Adrenal gland (tissue), 9 donors: ENCODE measurements at regions not wholly inside any gene's neighbourhood (a gene's known extent, or its start where the extent isn't known, plus 50 kb on each side); places are given as distances from the start of the nearest gene placed in this dataset.

Source experiments
- DNase-seq, 7 donors: peaks; one replicate each; pipeline ENCODE4 v3.0.0-alpha.2; 2019 to 2020
- H3K27ac ChIP-seq, 5 donors: fragments of 200-600 bp; sonication (generic) in 4 of 5; 1 replicate in 3 of 5; 2 replicates in 2 of 5; pipeline versions ENCODE4 v1.5.1 to v1.8.0; 2016 to 2020; ENCODE audit warnings: mild to moderate bottlenecking in 1 of 5
- H3K27me3 ChIP-seq: fragments of 200-600 bp; 2 replicates; pipeline ENCODE4 v1.8.0; 2021
- H3K36me3 ChIP-seq, 2 donors: fragments of 200-600 bp; replicated peaks in 1 of 2; 1 replicate in 1 of 2; 2 replicates in 1 of 2; pipeline versions ENCODE4 v1.5.1 to v1.8.0; 2018 to 2022
- H3K4me1 ChIP-seq, 2 donors: fragments of 200-600 bp; replicated peaks in 1 of 2; 1 replicate in 1 of 2; 2 replicates in 1 of 2; pipeline versions ENCODE4 v1.5.1 to v1.8.0; 2018 to 2021
- H3K4me3 ChIP-seq, 4 donors: fragments of 200-600 bp; sonication (generic) in 3 of 4; one replicate each; pipeline ENCODE4 v1.5.1; 2016 to 2018
- H3K9me3 ChIP-seq, 3 donors: fragments of 200-600 bp; sonication (generic) in 1 of 3; replicated peaks in 1 of 3; 1 replicate in 2 of 3; 2 replicates in 1 of 3; pipeline versions ENCODE4 v1.5.1 to v1.8.0; 2016 to 2021
- CTCF ChIP-seq, 6 experiments: fragments of 450-650 bp in 4 of 6; fragments of 200-600 bp in 2 of 6; sonication (generic) in 1 of 6; IDR thresholded peaks; 1 replicate in 5 of 6; 2 replicates in 1 of 6; pipeline versions ENCODE4 v1.5.1 to v1.8.0; 2016 to 2021; ENCODE audit warnings: antibody characterized with exemption in 6 of 6, mild to moderate bottlenecking in 2 of 6, moderate library complexity in 1 of 6
- POLR2A ChIP-seq, 2 donors: fragments of 450-650 bp; IDR thresholded peaks; one replicate each; pipeline ENCODE4 v1.6.1; 2017; ENCODE audit warnings: antibody characterized with exemption in 2 of 2, mild to moderate bottlenecking in 2 of 2, moderate library complexity in 1 of 2
- WGBS, 4 donors: extraction: QIAGEN DNeasy Blood & Tissue Kit in 2 of 4; methylation state at CpG; one replicate each; pipeline versions ENCODE4 v1.1.5 to v1.1.7; 2013 to 2017; 5-methylcytosine and 5-hydroxymethylcytosine counted together
- intact Hi-C, 2 donors: fragments of 100-400 bp; cut with DNase I; formaldehyde crosslinking; loops; one replicate each; pipeline versions ENCODE4 v1.14.1 to v1.15.0; 2022 to 2023
- donor health status: healthy with polysubstance abuse.
- donor health status: Bipolar disorder and iron deficiency.
- donor health status: DM: yes; HTN: yes; CAD: no.
- donor health status: DM: no; HTN: no; CAD: no.
- donor health status: DM: no; HTN: no; CAD: no.

GRCh38 chr2:13986119-13986720, 646.3 kb upstream of the LRATD1 start:
- Histone ChIP-seq H3K9me3 (no peaks in the 10 kb centered on the region), H3K4me3 (no peak overlapping the region), H3K27ac (no peak overlapping the region), H3K27me3 (no peaks in the 10 kb centered on the region), H3K36me3 (no peaks in the 10 kb centered on the region), H3K4me1 (no peaks in the 10 kb centered on the region)
- 69 to 76% (median 73%) methylated on average over 8 of the region's 8 CpGs for WGBS, 4 donors
- DNase-seq, result no peak
- TF ChIP-seq CTCF (IDR thresholded peaks at IDR 0.05) (no peak), POLR2A (IDR thresholded peaks at IDR 0.05) (no peak)
- intact Hi-C loops, result no loop called here

GRCh38 chr2:13996527-13996926, 636.0 kb upstream of the LRATD1 start:
- no peak overlapping the region for H3K4me3 ChIP-seq
- TF ChIP-seq POLR2A (IDR thresholded peaks at IDR 0.05) (no peak), CTCF (IDR thresholded peaks at IDR 0.05) (no peak)
- no peak for DNase-seq
- H3K27ac ChIP-seq, result no peak overlapping the region
- H3K36me3 ChIP-seq, result no peaks in the 10 kb centered on the region
- no peaks in the 10 kb centered on the region for H3K9me3 ChIP-seq
- H3K27me3 ChIP-seq, result no peaks in the 10 kb centered on the region
- intact Hi-C loops, result no loop called here
- no peaks in the 10 kb centered on the region for H3K4me1 ChIP-seq

- Histone ChIP-seq H3K9me3 (no peaks in the 10 kb centered on the region), H3K27me3 (no peaks in the 10 kb centered on the region), H3K4me1 (no peaks in the 10 kb centered on the region), H3K4me3 (no peak overlapping the region), H3K27ac (no peak overlapping the region), H3K36me3 (no peaks in the 10 kb centered on the region)
- TF ChIP-seq POLR2A (IDR thresholded peaks at IDR 0.05), result no peak
- DNase-seq, result no peak
- intact Hi-C loops, result no loop called here
- WGBS, 4 donors, result 59 to 75% (median 68%) methylated on average over 4 of the region's 4 CpGs
Observed at GRCh38 chr2:14011190-14011589, 621.3 kb upstream of the LRATD1 start.

GRCh38 chr2:14015113-14015630, 617.3 kb upstream of the LRATD1 start:
- no peak for TF ChIP-seq POLR2A (IDR thresholded peaks at IDR 0.05)
- TF ChIP-seq CTCF (IDR thresholded peaks at IDR 0.05), result no peak
- Histone ChIP-seq H3K27me3 (no peaks in the 10 kb centered on the region), H3K4me3 (no peak overlapping the region), H3K36me3 (no peaks in the 10 kb centered on the region), H3K27ac (no peak overlapping the region), H3K9me3 (no peaks in the 10 kb centered on the region), H3K4me1 (no peaks in the 10 kb centered on the region)
- WGBS, 4 donors, result 67 to 73% (median 69%) methylated on average over 4 of the region's 4 CpGs
- DNase-seq, result no peak
- intact Hi-C loops, result no loop called here

- H3K4me3 ChIP-seq, result no peak overlapping the region
- peak in 5 of 7 donors; percentile 18 to 50 (median 27) for DNase-seq
- no peak overlapping the region for H3K27ac ChIP-seq
- no peaks in the 10 kb centered on the region for H3K36me3 ChIP-seq
- no peaks in the 10 kb centered on the region for H3K27me3 ChIP-seq
- no peak for TF ChIP-seq POLR2A (IDR thresholded peaks at IDR 0.05)
- no peak for TF ChIP-seq CTCF (IDR thresholded peaks at IDR 0.05)
- H3K4me1 ChIP-seq, result no peaks in the 10 kb centered on the region
- intact Hi-C loops, result no loop called here
- H3K9me3 ChIP-seq, result no peaks in the 10 kb centered on the region
Observed at GRCh38 chr2:14016289-14016955, 616.1 kb upstream of the LRATD1 start.
